ENCODE measurements at regions not wholly inside any gene's neighbourhood (a gene's known extent, or its start where the extent isn't known, plus 50 kb on each side); places are given as distances from the start of the nearest gene placed in this dataset.

- DNase-seq (no peak), ATAC-seq (peak in 1 of 8 donors; percentile 25)
- Histone ChIP-seq H3K36me3 (no peaks in the 10 kb centered on the region), H3K9me3 (no peaks in the 10 kb centered on the region), H3K27me3 (peaks cover 0 to 3% (median 0%) of the 10 kb centered on the region in 7 donors), H3K4me1 (peaks cover 0 to 19% (median 4%) of the 10 kb centered on the region in 9 donors), H3K27ac (no peak overlapping the region), H3K4me3 (no peak overlapping the region)
- TF ChIP-seq CTCF (IDR thresholded peaks at IDR 0.05), result peak in 3 of 9 donors; percentile 21 to 28 (median 25)
- intact Hi-C loops (cut with DNase I), result loop anchor here in 2 of 10 donors (5.0 to 10.0 kb wide), 2 partner anchors 98 to 150 kb away; no protein-coding TSS in a partner anchor
- 46 to 57% methylated on average over 4 of the region's 4 CpGs for WGBS, 2 donors
Measured at GRCh38 chr2:224142397-224143312, 103.6 kb upstream of the SERPINE2 start.

GRCh38 chr2:224141304-224141703, 102.2 kb upstream of the SERPINE2 start:
- intact Hi-C loops (cut with DNase I), result loop anchor here in 2 of 10 donors (5.0 to 10.0 kb wide), 2 partner anchors 97 to 149 kb away; no protein-coding TSS in a partner anchor
- Histone ChIP-seq H3K9me3 (no peaks in the 10 kb centered on the region), H3K4me3 (no peak overlapping the region), H3K4me1 (peaks cover 0 to 12% (median 2%) of the 10 kb centered on the region in 9 donors), H3K27me3 (peaks cover 0 to 3% (median 0%) of the 10 kb centered on the region in 7 donors), H3K36me3 (no peaks in the 10 kb centered on the region), H3K27ac (no peak overlapping the region)
- no peak for TF ChIP-seq CTCF (IDR thresholded peaks at IDR 0.05)
- DNase-seq (no peak), ATAC-seq (no peak)
- 79 to 80% methylated on average over 4 of the region's 4 CpGs for WGBS, 2 donors

GRCh38 chr2:224137208-224137607, 98.1 kb upstream of the SERPINE2 start:
- no peak for TF ChIP-seq CTCF (IDR thresholded peaks at IDR 0.05)
- H3K4me3 ChIP-seq, result no peak overlapping the region

GRCh38 chr2:224136396-224136795, 97.3 kb upstream of the SERPINE2 start:
- ATAC-seq, result no peak

More at GRCh38 chr2:224137208-224137607, 98.1 kb upstream of the SERPINE2 start:
- H3K27ac ChIP-seq, result no peak overlapping the region
- peaks cover 0 to 3% (median 0%) of the 10 kb centered on the region in 7 donors for H3K27me3 ChIP-seq
- WGBS, 2 donors, result 91 to 100% methylated on average over 1 of the region's 1 CpG
- intact Hi-C loops (cut with DNase I), result no loop called here
- DNase-seq (no peak), ATAC-seq (no peak)
- no peaks in the 10 kb centered on the region for H3K9me3 ChIP-seq
- H3K36me3 ChIP-seq, result no peaks in the 10 kb centered on the region
- no peaks in the 10 kb centered on the region for H3K4me1 ChIP-seq

More at GRCh38 chr2:224136396-224136795, 97.3 kb upstream of the SERPINE2 start:
- H3K4me3 ChIP-seq, result no peak overlapping the region
- no peaks in the 10 kb centered on the region for H3K9me3 ChIP-seq
- no peak for TF ChIP-seq CTCF (IDR thresholded peaks at IDR 0.05)
- no peaks in the 10 kb centered on the region for H3K4me1 ChIP-seq
- H3K27ac ChIP-seq, result no peak overlapping the region
- DNase-seq, result no peak
- H3K27me3 ChIP-seq, result peaks cover 0 to 3% (median 0%) of the 10 kb centered on the region in 7 donors
- H3K36me3 ChIP-seq, result no peaks in the 10 kb centered on the region
- WGBS, 2 donors, result 86 to 91% methylated on average over 4 of the region's 4 CpGs
- intact Hi-C loops (cut with DNase I), result no loop called here
